Caco-2 (cell line): ENCODE measurements at regions not wholly inside any gene's neighbourhood (a gene's known extent, or its start where the extent isn't known, plus 50 kb on each side); places are given as distances from the start of the nearest gene placed in this dataset.

Source experiments
- BruUV-seq: library from RNA; stranded (reverse); fragments of 400-500 nt; replicated peaks from 2 replicates; lab custom pipeline; 2021; lab: Mats Ljungman, UMichigan
- CTCF ChIA-PET: fragments of 300-600 bp; sonication (Branson Sonifier 250); formaldehyde crosslinking; loops from one replicate; lab custom pipeline; 2022; ENCODE audit warnings: antibody characterized with exemption; lab: Charles Lee
- POLR2A ChIA-PET: fragments of 300-600 bp; sonication (Branson Sonifier 250); formaldehyde crosslinking; loops from one replicate; lab custom pipeline; 2022; ENCODE audit warnings: antibody characterized with exemption; lab: Charles Lee
- DNase-seq, 2 experiments: peaks; one replicate each; pipeline versions ENCODE4 v3.0.0 to v3.0.0-alpha.2; 2020 to 2022
- H3K27me3 ChIP-seq: replicated peaks from 2 replicates; pipeline ENCODE4 v1.6.0; 2011; ENCODE audit warnings: low read length; ENCODE audit not compliant: control insufficient read depth, insufficient read depth
- H3K36me3 ChIP-seq: 2 replicates; pipeline ENCODE4 v1.5.1; 2011; ENCODE audit warnings: low read length; ENCODE audit not compliant: control insufficient read depth, insufficient read depth
- H3K4me1 ChIP-seq: fragments of 250-450 bp; sonication (Bioruptor Pico); 2 replicates; pipeline ENCODE4 v1.5.1; 2020; ENCODE audit warnings: mild to moderate bottlenecking
- H3K4me3 ChIP-seq: 2 replicates; pipeline ENCODE4 v1.5.1; 2011; ENCODE audit warnings: low read depth, mild to moderate bottlenecking, control low read depth, low read length
- H3K9me3 ChIP-seq: fragments of 250-450 bp; sonication (Bioruptor Pico); 2 replicates; pipeline ENCODE4 v1.5.1; 2020; ENCODE audit warnings: mild to moderate bottlenecking, moderate library complexity
- H3K27ac Mint-ChIP-seq: one replicate; pipeline ENCODE4 v1.8.0; 2022; ENCODE audit warnings: mixed read lengths; ENCODE audit not compliant: unreplicated experiment
- H3K27me3 Mint-ChIP-seq: one replicate; pipeline ENCODE4 v1.8.0; 2022; ENCODE audit warnings: mixed read lengths; ENCODE audit not compliant: insufficient read depth, unreplicated experiment
- H3K36me3 Mint-ChIP-seq: one replicate; pipeline ENCODE4 v1.8.0; 2022; ENCODE audit warnings: mild to moderate bottlenecking, mixed read lengths; ENCODE audit not compliant: insufficient read depth, unreplicated experiment
- H3K4me1 Mint-ChIP-seq: one replicate; pipeline ENCODE4 v1.8.0; 2022; ENCODE audit warnings: low read depth, mixed read lengths; ENCODE audit not compliant: unreplicated experiment
- H3K4me3 Mint-ChIP-seq: one replicate; pipeline ENCODE4 v1.8.0; 2022; ENCODE audit warnings: mild to moderate bottlenecking, moderate library complexity, mixed read lengths; ENCODE audit not compliant: unreplicated experiment
- H3K9me3 Mint-ChIP-seq: one replicate; pipeline ENCODE4 v1.8.0; 2022; ENCODE audit warnings: mixed read lengths; ENCODE audit not compliant: unreplicated experiment
- CTCF ChIP-seq, 2 experiments: fragments of 200-600 bp in 1 of 2; IDR thresholded peaks; 1 replicate in 1 of 2; 2 replicates in 1 of 2; pipeline versions ENCODE4 v1.5.1 to v1.8.0; 2011 to 2022; ENCODE audit warnings: antibody characterized with exemption in 1 of 2, control low read depth in 1 of 2, inconsistent platforms in 1 of 2, low read depth in 1 of 2, low read length in 1 of 2, mild to moderate bottlenecking in 1 of 2, moderate library complexity in 1 of 2; ENCODE audit not compliant: insufficient read depth in 1 of 2, severe bottlenecking in 1 of 2, unreplicated experiment in 1 of 2
- intact Hi-C: fragments of 100-400 bp; cut with micrococcal nuclease; formaldehyde crosslinking; loops from one replicate; pipeline ENCODE4 v1.10.0; 2022; ENCODE audit not compliant: unreplicated experiment

GRCh38 chr5:2188661-2189060, 305.9 kb upstream of the IRX4 start:
- H3K36me3 ChIP-seq: no peaks in the 10 kb centered on the region
- H3K27ac Mint-ChIP-seq: no peak overlapping the region
- CTCF ChIA-PET: no interaction called here
- H3K4me1 Mint-ChIP-seq: no peaks in the 10 kb centered on the region
- peaks cover 11% of the 10 kb centered on the region for H3K27me3 Mint-ChIP-seq
- BruUV-seq: no TSS peak
- TF ChIP-seq CTCF (IDR thresholded peaks at IDR 0.05; ENCODE audit: insufficient read depth in 1 of 2, low read depth in 1 of 2, low read length in 1 of 2, severe bottlenecking in 1 of 2, unreplicated experiment in 1 of 2): no peak
- no peaks in the 10 kb centered on the region for H3K27me3 ChIP-seq
- H3K4me1 ChIP-seq: no peaks in the 10 kb centered on the region
- intact Hi-C loops: no loop called here
- no peak overlapping the region for H3K4me3 Mint-ChIP-seq
- no peaks in the 10 kb centered on the region for H3K36me3 Mint-ChIP-seq
- H3K9me3 ChIP-seq: no peaks in the 10 kb centered on the region
- no peaks in the 10 kb centered on the region for H3K9me3 Mint-ChIP-seq
- DNase-seq: no peak
- POLR2A ChIA-PET: no interaction called here
- H3K4me3 ChIP-seq: no peak overlapping the region

DNA sequence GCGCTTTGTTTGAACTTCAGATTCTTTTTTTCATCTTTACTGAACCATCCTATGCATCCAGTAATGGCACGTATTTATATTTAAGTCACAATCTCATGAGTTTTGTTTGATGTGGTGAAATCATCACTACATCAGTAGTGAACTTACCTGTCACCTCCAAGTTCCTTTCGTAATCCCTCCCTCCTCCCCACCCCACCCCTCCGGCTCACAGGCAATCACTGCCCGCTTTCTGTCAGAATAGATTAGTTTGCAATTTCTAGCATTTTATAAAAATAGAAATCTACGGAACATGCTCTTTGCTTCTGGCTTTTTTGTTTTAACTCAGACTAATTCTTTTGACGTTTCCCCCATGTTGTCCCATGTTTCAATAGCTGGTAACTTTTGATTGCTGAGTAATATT, 305.4 kb upstream of the IRX4 start:
- H3K4me3 Mint-ChIP-seq: no peak overlapping the region
- H3K9me3 Mint-ChIP-seq: no peaks in the 10 kb centered on the region
- H3K9me3 ChIP-seq: no peaks in the 10 kb centered on the region
- H3K4me1 ChIP-seq: no peaks in the 10 kb centered on the region
- no peak for DNase-seq
- H3K4me3 ChIP-seq: no peak overlapping the region
- H3K36me3 ChIP-seq: no peaks in the 10 kb centered on the region
- BruUV-seq: no TSS peak
- TF ChIP-seq CTCF (IDR thresholded peaks at IDR 0.05; ENCODE audit: insufficient read depth in 1 of 2, low read depth in 1 of 2, low read length in 1 of 2, severe bottlenecking in 1 of 2, unreplicated experiment in 1 of 2): no peak
- peaks cover 9% of the 10 kb centered on the region for H3K27me3 Mint-ChIP-seq
- intact Hi-C loops: no loop called here
- H3K27ac Mint-ChIP-seq: no peak overlapping the region
- H3K4me1 Mint-ChIP-seq: no peaks in the 10 kb centered on the region
- no peaks in the 10 kb centered on the region for H3K36me3 Mint-ChIP-seq
- ChIA-PET POLR2A (no interaction called here), CTCF (no interaction called here)
- no peaks in the 10 kb centered on the region for H3K27me3 ChIP-seq

DNA sequence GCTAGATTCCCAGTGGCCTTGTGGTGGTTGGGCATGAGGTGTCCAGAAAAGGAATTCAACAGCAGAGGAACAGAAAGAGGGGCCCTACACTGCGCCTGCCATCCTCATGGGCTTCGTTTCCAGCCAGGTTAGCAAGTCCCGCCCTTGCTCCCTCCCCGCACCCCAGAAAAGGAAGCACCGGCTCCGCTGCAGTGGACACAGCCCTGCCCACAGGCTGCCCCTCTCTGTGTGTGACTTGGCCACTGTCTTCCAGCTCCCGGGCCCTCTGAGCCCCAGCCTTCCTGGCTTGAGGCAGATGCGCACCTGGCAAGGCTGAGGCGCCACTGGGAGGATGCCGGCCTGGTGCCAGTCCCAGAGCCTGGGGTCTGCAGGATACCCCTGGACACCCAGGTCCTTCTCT, 305.0 kb upstream of the IRX4 start:
- no peaks in the 10 kb centered on the region for H3K36me3 Mint-ChIP-seq
- Histone ChIP-seq H3K9me3 (no peaks in the 10 kb centered on the region), H3K27me3 (no peaks in the 10 kb centered on the region), H3K4me3 (no peak overlapping the region), H3K36me3 (no peaks in the 10 kb centered on the region), H3K4me1 (no peaks in the 10 kb centered on the region)
- intact Hi-C loops: no loop called here
- ChIA-PET POLR2A (no interaction called here), CTCF (no interaction called here)
- TF ChIP-seq CTCF (IDR thresholded peaks at IDR 0.05; ENCODE audit: insufficient read depth in 1 of 2, low read depth in 1 of 2, low read length in 1 of 2, severe bottlenecking in 1 of 2, unreplicated experiment in 1 of 2): no peak
- no peak for DNase-seq
- no peak overlapping the region for H3K4me3 Mint-ChIP-seq
- no peaks in the 10 kb centered on the region for H3K4me1 Mint-ChIP-seq
- BruUV-seq: no TSS peak
- H3K27me3 Mint-ChIP-seq: peaks cover 9% of the 10 kb centered on the region
- H3K9me3 Mint-ChIP-seq: no peaks in the 10 kb centered on the region
- H3K27ac Mint-ChIP-seq: no peak overlapping the region
